GM18517 (cell line): ENCODE measurements at regions not wholly inside any gene's neighbourhood (a gene's known extent, or its start where the extent isn't known, plus 50 kb on each side); places are given as distances from the start of the nearest gene placed in this dataset.

ENCODE experiments used
- ATAC-seq: cut with Tn5 transposase; IDR thresholded peaks from one replicate; pipeline ENCODE4 v1.9.1; 2021; ENCODE audit warnings: mild to moderate bottlenecking, moderate library complexity; ENCODE audit not compliant: unreplicated experiment

GRCh38 chr9:88810826-88811225, 180.4 kb upstream of the S1PR3 start:
- ATAC-seq = no peak

DNA sequence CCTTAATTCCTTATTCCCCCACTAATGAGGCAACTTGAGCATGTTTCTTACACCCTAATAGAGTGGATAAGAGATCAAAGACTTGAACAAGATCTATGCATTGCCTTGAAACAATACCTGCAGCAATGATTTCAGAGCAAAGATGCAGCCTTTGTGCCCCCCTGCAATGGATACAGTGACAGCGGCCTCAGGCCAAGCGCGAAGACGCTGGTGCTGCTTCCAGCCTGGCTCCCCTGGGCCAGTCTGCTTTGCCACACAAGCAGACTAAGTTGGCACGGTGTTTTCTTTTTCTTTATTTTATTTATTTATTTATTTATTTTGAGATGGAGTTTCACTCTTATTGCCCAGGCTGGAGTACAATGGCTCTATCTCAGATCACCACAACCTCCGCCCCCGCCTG, 179.8 kb upstream of the S1PR3 start:
- no peak for ATAC-seq

- no peak for ATAC-seq
Observed at GRCh38 chr9:88812938-88813637, 178.2 kb upstream of the S1PR3 start.

- no peak for ATAC-seq
Observed at GRCh38 chr9:88813638-88814209, 177.5 kb upstream of the S1PR3 start.

DNA sequence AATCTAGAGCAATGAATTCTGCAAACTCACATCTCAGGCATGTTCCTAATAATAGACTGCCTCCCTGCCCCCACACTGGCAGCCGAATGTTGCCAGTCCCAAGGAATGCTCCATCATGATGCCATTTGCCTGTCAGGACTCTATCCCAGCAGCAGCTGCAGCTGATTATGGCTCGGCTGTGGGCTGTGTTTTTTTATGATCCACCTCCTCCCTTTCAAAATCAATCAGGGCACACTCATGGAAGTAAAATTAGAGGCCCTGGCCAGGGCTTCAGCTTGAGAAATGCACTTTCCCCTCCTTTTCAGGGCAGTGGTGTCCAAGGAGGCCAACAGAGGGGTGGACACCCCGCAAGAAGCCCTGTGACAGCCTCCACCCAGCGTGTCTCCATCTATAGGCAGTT, 176.7 kb upstream of the S1PR3 start:
- no peak for ATAC-seq

- no peak for ATAC-seq
Observed at GRCh38 chr9:88816141-88816540, 175.1 kb upstream of the S1PR3 start.

DNA sequence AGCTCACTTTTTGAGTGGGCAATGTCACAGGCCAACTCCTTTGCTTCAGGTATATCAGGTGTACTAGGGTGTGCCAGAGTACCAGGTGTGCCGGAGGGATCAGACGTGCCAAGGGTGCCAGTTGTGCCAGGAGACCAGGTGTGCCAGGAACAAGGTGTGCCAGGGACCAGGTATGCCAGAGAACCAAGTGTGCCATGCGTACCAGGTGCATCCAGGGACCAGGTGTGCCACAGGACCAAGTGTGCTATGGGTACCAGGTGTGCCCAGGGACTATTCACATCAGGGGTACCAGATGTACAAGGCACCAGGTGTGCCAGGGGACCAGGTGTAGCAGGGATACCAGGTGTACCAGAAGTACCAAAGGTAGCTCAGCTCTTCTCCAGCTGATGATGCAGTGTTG, 174.7 kb upstream of the S1PR3 start:
- no peak for ATAC-seq

- ATAC-seq = no peak
Observed at GRCh38 chr9:88817628-88818027, 173.6 kb upstream of the S1PR3 start.

- ATAC-seq = no peak
Observed at GRCh38 chr9:88818495-88819201, 172.6 kb upstream of the S1PR3 start.

DNA sequence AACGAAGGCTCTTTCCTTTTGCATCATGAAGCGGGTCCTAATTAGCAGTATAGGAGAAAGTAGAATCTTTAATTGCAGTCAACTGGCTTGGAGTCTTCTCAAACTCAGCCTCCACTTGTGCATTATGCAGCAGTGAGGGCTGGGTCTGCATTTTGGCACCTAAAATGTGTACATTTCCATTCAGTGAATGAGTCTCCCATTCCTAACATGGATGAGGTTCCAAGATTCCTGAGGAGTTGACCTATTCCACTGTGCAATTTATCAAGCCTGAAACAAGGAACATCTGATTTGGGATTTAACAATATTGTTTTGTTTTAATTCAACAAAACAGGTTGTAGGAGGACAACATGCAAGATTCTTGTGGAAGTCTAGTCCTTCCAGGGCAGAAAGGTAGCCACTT, 171.8 kb upstream of the S1PR3 start:
- no peak for ATAC-seq

DNA sequence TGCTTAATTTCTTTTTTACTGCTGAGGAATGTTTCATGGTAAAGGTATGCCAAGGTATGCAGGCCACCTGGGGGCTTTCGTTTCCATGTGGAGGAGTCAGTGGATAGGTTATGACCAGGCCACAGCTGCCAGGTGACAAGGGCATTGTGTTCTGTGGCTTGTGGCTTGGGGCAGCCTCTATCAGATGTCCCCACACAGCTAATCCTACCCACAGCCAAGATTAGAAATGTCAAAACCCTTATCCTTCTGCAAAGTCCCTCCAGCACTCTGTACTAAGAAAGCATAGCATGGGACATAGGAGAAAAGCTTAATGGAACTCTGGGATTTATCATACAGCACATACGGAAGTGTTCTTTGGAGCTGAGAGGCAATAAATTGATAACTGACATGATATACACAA, 171.2 kb upstream of the S1PR3 start:
- no peak for ATAC-seq

- no peak for ATAC-seq
Observed at GRCh38 chr9:88821033-88821745, 170.1 kb upstream of the S1PR3 start.

DNA sequence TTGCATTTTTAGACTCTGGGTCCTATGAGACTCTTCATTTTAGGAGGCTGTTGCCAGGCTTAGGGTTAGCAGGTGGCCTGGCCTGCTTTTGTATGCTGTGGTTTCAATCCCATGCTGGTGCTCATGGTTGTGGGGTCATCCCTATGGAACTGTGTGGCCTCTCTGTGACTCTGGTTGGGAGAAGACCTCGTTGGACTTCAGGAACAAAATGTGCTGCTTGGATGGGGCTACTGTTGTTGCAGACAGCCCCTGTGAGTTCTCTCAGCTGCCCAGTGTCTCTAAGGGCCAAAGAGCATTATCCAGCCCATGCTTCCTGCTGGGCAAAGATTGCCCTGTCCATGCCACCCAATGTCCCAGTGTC, 169.5 kb upstream of the S1PR3 start:
- ATAC-seq = no peak

GRCh38 chr9:88824711-88825110, 166.6 kb upstream of the S1PR3 start:
- no peak for ATAC-seq

GRCh38 chr9:88826181-88826580, 165.1 kb upstream of the S1PR3 start:
- no peak for ATAC-seq

GRCh38 chr9:88826771-88827181, 164.5 kb upstream of the S1PR3 start:
- ATAC-seq = no peak

DNA sequence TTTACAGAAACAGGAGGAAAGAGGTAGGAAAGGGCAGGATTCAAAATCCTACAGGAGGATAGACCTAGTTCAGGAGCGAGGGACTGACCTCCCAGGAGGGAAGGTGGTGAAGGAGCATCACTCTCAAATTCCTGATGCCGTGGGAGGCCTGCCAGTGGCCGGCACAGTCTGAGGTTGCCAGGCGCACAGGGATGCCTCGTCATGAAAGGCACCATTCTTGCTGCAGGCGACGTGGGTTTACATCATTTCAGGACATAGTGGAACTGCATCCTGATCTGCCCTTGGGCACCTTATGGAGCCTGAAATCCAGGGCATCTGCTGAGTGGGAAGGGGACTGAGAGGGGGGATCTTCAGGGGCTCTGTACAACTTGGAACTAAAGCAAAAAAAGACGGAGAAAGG, 163.2 kb upstream of the S1PR3 start:
- ATAC-seq = no peak

DNA sequence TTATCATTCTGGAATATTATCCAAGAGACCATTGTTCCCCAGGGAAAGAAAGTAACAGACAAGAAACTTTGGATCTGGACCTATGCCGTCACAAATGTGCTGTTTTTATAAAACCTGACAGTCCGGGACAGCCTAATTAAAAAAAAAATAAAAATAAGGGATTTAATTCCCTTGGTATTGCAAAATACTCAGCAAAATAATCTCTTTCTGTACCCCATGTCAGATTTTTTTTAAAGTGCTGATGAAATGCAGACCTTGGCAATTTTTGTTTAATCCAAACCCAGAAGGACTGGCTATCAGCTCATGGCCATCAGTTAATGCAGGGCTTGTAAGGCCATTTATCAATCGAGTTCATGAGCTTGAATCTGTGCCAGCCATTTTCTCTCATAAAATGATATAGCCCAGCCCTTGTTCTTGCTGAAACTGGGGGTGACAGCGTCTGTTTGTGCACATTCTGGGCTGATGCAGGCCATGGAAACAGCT, 162.7 kb upstream of the S1PR3 start:
- ATAC-seq = no peak

DNA sequence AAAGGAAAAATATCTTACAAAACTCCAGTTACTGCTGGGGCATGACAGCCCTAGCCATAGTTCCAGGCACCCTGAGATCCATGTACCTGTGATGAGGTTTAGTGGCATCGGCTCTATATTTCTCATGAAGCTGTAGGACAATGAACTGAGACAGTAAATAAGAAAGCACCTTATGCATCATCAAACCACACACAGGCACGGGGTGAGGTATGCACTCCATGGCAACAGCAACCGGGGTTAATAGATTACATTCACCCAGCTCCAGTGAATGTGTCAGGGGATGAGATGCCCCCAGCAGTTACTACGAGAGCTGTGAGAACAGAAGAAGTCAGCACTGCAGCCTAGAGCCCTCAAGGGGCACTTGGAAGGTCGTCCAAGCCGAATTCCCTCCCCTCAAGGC, 162.0 kb upstream of the S1PR3 start:
- ATAC-seq = no peak

GRCh38 chr9:88831713-88832407, 159.4 kb upstream of the S1PR3 start:
- ATAC-seq = no peak

GRCh38 chr9:88833946-88834345, 157.3 kb upstream of the S1PR3 start:
- no peak for ATAC-seq
